ENCODE measurements at regions not wholly inside any gene's neighbourhood (a gene's known extent, or its start where the extent isn't known, plus 50 kb on each side); places are given as distances from the start of the nearest gene placed in this dataset.

GRCh38 chr5:121171834-121172233 is 679.8 kb upstream of the FTMT start:
- no peak for TF ChIP-seq POLR2A (IDR thresholded peaks at IDR 0.05)
- no peak for TF ChIP-seq CTCF (IDR thresholded peaks at IDR 0.05)

Data from Peyer's patch (tissue), 4 donors.